T-helper 2 cell (primary cell): ENCODE measurements at regions not wholly inside any gene's neighbourhood (a gene's known extent, or its start where the extent isn't known, plus 50 kb on each side); places are given as distances from the start of the nearest gene placed in this dataset.
"Not testable (repeated sequence)": the region's sequence is repeated elsewhere in the genome, so short reads cannot be mapped to it uniquely, and the experiment has no call there.

Experiments used
- DNase-seq, 5 experiments: peaks; one replicate each; pipeline versions ENCODE4 v3.0.0 to v3.0.0-alpha.2; 2012 to 2022

DNA sequence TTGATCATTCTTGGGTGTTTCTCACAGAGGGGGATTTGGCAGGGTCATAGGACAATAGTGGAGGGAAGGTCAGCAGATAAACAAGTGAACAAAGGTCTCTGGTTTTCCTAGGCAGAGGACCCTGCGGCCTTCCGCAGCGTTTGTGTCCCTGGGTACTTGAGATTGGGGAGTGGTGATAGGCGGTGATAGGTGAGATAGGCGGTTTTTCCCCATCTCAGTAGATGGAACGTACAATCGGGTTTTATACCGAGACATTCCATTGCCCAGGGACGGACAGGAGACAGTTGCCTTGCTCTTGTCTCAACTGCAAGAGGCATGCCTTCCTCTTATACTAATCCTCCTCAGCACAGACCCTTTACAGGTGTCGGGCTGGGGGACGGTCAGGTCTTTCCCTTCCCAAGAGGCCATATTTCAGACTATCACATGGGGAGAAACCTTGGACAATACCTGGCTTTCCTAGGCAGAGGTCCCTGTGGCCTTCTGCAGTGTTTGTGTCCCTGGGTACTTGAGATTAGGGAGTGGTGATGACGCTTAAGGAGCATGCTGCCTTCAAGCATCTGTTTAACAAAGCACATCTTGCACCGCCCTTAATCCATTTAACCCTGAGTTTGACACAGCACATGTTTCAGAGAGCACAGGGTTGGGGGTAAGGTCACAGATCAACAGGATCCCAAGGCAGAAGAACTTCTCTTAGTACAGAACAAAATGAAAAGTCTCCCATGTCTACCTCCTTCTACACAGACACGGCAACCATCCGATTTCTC is 86.2 kb downstream of the OR2B2 start:
- DNase-seq, result not testable (repeated sequence)

DNA sequence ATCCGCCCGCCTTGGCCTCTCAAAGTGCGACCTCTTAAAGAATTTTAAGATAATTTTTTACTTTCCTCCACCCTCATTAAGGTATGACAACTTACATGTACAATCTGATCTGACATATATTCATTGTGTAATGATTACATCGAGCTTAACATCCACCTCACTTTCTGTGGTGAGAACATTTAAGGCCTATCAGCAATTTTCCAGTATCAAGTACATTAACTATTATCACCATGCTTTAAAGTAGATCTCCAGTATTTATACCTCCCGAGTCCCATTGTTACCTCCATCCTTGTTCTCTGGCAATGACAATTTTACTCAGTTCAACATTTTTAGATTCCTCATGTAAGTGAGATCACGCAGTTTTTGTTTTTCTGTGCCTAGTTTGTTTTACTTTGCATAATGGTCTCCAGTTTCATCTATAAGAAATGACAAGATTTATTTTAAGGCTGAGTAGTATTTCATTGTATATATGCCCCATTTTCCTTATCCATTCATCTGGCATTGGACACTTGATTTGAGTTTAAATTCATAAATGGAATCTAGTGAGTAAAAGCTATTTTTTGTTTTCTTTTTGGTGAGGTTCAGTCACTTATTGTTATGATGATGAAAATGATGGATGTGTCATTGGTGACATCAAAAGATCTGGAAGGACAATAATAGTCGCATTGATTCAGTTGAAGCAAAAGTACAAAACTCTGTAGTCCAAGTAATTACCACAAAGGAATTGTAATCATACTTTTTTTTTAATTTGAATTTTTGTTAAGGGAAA is 87.0 kb downstream of the OR2B2 start:
- peak in 1 of 5 experiments; percentile 70 for DNase-seq

DNA sequence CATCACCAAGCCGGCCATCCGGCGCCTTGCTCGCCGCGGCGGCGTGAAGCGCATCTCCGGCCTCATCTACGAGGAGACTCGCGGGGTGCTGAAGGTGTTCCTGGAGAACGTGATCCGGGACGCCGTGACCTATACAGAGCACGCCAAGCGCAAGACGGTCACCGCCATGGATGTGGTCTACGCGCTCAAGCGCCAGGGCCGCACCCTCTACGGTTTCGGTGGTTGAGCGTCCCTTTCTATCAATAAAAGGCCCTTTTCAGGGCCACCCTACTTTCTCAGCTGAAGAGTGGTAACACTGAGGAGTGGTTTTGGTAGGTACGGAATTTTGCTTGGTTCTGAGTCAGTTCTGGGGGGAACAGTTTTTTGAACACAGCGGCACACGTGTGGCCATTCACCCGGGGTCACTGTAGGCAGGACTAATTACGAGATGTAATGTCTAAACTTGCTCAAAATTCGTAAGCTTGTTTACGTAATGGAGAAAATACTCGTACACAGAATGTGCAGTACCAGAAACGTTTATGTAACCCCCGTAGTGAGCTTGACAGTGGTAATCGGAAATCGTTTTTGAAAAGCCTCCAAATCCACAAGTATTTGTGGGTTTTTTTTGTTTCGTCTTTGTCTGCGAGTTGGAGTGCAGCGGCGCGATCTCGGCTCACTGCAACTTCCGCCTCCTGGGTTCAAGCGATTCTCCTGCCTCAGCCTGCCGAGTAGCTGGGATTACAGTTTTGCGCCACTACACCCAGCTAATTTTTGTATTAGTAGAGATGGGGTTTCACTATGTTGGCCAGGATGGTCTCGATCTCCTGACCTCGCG is 87.8 kb downstream of the OR2B2 start:
- DNase-seq, result peak in 2 of 5 experiments; percentile 73 to 86

DNA sequence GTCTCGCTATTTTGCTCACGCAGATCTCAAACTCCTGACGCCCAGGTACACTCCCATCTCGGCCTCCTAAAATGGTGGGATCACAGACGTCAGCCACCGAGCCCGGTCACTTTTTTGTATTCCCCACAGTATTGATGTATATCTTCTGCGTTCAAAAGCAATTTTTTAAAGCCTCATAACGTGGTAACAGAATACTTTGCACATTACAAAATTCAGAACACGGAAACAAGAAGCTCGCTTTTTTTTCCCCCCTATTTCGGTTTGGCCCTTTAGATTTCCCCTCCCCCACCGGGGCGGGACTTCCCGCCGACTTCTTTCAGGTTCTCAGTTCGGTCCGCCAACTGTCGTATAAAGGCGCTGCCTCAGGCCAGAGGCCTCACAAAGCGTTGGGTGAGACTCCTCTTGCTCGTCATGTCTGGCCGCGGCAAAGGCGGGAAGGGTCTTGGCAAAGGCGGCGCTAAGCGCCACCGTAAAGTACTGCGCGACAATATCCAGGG is 88.4 kb downstream of the OR2B2 start:
- peak in 4 of 5 experiments; percentile 41 to 86 (median 58) for DNase-seq

DNA sequence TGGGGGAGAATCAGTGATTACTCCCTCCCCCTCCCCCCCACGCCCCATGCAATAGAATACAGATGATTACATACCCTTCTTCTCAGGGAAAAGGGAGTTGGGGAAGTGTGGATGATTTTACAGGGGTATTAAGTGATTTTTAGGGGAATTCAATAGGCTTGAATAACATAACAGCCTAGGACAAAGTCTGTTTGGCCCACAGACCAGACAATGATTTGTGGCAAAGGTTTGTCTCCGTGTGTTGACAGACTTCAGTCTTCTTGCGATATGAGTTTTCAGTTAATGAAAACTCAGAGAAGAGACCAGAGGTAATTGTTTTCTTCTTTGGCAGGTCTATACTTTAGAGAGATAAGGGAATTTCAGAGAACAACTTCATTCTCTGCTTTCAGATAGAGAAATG is 95.3 kb downstream of the OR2B2 start:
- DNase-seq, result no peak

DNA sequence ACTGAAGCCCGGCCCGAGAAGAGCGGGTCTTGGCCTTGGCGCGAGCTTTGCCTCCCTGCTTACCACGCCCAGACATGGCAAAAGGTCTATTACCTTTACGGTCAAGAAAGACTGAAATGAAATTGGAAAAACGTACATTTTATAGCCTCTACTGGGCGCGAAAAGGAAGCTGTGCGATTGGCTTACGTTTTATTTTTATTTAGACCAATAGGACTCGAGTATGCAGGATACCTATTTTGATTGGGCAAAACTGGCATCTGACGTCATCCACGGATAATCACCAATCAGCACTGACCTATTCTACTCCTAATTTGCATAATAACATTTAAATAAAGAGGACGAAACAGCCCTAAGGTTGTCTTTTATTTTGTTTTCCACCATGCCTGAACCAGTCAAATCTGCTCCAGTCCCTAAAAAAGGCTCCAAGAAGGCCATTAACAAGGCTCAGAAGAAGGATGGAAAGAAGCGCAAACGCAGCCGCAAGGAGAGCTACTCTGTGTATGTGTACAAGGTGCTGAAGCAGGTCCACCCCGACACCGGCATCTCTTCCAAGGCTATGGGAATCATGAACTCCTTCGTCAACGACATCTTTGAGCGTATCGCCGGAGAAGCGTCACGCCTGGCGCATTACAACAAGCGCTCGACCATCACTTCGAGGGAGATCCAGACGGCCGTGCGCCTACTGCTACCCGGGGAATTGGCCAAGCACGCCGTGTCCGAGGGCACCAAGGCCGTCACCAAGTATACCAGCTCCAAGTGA is 97.4 kb downstream of the OR2B2 start:
- DNase-seq, result peak in 3 of 5 experiments; percentile 69 to 98 (median 77)

DNA sequence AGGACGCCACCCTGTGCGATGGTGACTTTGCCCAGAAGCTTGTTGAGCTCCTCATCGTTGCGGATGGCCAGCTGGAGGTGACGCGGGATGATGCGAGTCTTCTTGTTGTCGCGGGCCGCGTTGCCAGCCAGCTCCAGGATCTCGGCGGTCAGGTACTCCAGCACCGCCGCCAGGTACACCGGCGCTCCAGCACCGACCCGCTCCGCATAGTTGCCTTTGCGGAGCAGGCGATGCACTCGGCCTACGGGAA is 97.9 kb downstream of the OR2B2 start:
- not testable (repeated sequence) for DNase-seq

DNA sequence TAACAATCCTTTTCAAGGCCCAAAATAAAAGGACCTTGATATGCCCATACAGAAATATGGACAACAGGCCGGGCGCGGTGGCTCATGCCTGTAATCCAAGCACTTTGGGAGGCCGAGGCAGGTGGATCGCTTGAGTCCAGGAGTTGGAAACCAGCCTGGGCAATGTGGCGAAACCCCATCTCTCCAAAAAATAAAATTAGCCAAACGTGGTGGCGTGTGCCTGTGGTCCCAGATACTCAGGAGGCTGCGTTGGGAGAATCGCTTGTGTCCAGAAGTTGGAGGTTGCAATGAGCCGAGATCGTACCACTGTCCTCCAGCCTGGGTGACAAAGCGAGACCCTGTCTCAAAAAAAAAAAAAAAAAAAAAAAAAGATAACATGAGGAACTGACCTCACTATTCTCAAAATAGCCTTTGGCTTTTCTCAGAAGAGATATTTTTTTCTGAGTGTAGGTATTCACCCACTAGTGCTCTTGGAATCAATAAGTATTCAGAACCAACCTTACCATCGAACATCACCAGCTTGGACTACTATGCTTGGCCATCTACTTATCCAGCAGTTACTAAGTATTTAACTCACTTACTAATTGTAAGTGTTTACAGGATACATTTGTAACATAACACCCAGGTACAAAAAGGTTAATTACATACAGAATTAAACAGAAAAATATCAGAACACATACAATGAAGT is 99.2 kb downstream of the OR2B2 start:
- no peak for DNase-seq

DNA sequence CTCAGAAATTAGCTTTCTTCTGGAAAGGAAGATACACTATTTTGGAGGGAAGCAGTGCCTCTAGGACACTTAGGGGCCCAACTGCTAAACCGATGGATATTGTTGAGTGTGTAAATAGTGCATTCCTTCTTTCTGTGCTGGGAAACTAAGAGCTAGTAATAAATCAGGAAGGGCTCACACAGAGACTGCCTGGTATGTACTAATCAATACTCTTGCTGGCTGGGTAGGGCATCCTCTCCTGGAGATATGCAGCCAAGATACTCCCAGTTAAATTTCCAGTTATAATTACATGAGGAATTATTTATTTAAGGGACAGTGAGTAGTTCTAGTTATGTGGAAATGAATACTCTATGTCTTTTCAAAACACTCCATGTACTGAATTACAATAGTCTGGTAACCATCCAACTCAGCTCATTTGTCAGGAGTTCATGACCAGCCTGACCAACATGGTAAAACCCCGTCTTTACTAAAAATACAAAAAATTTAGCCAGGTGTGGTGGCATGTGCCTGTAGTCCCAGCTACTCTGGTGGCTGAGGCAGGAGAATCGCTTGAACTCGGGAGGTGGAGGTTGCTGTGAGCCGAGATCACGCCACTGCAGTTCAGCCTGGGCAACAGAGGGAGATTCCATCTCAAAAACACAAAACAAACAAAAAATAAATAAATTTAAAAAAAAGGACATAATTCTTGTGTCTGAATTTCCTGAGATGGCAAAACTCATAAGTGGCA is 100.0 kb downstream of the OR2B2 start:
- no peak for DNase-seq

DNA sequence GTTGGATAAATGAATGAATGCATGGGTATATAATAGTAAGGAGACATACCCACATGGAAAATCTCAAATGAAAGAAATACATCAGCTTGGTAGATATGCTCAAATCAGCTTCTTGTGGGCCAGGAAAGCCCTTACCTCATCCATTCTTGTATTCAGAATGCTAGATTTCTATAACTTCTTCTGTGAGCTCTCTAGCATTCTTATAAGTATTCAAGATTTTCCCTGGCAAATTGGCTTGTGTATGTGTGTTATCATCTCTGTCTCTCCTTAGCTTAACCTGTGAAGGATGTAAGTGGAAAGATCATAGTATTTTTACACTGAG is 100.8 kb downstream of the OR2B2 start:
- peak in 1 of 5 experiments; percentile 43 for DNase-seq

DNA sequence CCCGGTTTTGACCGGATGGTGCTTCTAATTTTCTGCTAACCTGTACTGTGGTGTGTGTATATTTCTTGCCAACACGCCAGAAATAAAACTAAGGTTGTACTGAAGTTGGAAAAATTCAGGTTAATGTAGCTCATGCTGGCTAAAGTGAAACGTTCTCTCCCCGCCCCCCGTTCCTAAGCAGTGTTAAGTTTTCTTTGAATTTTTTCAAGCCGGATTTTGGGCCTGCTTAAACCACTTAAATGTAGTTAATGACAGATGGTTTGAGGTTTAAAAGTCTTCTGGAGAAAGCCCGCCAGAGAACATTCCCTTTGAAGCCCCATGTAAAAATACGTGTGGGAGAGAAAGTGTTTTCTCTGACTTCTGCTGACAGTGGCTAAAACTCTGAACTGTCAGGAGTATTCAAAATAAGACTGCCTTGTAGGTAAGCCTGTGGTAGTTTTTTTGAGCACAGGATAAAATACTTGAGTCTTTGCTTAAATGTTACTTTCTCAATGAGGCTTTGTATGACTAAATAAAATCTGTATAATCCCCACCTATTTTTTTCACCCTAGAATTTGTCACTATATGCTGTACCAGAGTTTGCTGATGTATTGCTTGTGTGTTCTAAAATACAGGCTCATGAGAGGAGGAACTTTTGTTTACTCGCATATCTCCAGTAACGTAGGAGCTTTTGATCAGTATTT is 101.3 kb downstream of the OR2B2 start:
- peak in 1 of 5 experiments; percentile 69 for DNase-seq

DNA sequence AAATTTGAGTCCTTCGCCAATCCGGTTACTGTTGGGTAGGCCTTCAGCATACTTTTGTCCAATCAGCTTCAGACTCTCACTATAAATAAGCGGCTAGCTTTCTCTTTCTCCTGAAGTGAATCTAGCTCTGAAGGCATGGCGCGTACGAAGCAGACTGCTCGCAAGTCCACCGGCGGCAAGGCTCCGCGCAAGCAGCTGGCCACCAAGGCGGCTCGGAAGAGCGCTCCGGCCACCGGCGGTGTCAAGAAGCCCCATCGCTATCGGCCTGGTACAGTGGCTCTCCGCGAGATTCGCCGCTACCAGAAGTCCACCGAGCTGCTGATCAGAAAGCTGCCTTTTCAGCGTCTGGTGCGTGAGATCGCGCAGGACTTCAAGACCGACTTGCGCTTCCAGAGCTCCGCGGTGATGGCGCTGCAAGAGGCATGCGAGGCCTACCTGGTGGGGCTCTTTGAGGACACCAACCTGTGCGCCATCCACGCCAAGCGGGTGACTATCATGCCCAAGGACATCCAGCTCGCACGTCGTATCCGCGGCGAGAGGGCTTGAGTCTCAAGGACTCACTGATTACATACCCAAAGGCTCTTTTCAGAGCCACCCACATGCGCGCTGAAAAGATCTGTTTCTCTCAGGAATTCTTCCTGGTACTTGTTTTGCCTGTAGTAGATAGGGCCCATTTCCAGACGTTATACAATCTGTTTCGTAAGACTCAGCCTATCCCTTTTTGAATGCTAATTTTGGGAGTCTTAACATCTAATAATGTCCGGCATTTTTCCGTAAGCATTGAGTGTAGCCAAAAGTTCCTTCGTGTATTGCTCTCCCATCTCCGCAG is 102.0 kb downstream of the OR2B2 start:
- DNase-seq, result peak; percentile 28 to 98 (median 73)

DNA sequence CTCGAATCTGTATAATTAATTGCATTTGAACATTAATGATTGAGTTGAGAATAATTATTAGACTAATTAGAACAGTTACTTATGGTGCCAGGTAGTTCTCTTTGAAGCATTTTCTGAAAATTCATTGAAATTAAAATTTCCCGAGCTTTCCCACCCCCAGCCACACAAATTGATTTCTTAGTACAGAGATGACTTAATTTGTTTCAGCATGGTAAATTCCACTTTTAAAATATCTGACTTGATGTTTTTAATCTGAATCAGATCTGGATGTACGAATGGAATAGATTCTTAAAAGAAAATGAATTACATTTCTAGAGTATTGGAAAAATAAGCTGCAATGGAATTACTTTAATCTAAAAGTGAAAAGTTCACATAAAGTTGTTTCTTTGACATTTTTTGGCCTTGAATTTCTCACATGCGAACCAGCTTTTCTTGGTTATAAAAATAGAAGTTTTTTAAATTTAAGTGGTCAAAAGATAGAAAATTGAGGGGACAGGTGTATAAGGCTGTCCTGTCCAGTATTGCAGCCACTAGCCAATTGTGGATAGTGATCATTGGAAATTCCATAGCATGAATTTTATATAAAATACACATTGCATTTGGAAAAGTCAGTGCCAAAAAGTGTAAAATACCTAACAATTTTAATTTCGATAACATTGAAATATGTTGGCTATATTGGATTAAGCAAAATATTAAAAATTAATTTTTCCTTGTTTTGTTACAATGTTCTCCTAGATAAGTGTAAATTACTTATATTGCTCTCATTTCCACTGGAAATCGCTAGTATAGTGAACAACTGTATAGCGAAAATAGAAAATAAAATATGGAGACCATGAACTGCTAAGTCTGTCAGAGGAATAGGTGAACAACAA is 102.9 kb downstream of the OR2B2 start:
- DNase-seq, result no peak

DNA sequence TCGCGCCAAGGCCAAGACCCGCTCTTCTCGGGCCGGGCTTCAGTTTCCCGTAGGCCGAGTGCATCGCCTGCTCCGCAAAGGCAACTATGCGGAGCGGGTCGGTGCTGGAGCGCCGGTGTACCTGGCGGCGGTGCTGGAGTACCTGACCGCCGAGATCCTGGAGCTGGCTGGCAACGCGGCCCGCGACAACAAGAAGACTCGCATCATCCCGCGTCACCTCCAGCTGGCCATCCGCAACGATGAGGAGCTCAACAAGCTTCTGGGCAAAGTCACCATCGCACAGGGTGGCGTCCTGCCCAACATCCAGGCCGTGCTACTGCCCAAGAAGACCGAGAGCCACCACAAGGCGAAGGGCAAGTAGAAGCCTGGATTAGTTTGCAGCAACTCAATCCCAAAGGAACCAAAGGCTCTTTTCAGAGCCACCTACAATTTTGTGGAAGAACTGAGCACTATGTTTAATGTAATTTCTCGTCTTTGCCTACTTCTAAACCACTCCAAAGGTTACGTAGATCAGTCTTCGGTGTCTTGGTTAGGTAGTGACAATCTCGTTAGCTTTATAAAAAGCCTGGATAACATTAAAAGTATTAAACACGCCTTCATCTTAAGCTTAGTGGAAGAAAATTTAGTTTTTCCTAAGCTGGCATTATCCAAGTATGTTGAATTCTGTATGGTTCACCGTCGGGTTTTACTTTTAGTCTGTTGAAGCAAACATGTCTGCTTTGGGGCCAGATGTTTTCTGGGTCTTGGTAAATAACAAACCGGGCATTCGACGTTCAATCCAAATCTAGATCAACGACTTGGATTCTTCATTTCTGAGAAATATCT is 103.7 kb downstream of the OR2B2 start:
- peak in 1 of 5 experiments; percentile 75 for DNase-seq

DNA sequence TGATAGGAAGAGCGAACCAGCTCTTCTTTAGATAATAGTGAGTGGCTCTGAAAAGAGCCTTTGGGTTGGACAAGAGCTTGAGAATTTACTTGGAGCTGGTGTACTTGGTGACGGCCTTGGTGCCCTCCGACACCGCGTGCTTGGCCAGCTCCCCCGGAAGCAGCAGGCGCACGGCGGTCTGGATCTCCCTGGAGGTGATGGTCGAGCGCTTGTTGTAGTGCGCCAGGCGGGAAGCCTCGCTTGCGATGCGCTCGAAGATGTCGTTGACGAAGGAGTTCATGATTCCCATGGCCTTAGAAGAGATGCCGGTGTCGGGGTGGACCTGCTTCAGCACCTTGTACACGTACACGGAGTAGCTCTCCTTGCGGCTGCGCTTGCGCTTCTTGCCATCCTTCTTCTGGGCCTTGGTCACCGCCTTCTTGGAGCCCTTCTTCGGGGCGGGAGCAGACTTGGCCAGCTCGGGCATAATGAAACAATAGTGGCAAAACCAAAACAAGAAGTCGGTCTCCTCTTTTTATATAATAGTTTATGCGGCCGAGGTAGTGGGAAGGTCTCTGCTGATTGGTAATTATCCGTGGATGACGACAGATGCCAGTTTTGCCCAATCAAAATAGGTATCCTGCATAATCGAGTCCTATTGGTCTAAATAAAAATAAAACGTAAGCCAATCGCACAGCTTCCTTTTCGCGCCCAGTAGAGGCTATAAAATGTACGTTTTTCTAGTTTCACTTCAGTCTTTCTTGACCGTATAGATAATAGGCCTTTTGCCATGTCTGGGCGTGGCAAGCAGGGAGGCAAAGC is 104.6 kb downstream of the OR2B2 start:
- DNase-seq, result peak in 4 of 5 experiments; percentile 28 to 98 (median 66)

DNA sequence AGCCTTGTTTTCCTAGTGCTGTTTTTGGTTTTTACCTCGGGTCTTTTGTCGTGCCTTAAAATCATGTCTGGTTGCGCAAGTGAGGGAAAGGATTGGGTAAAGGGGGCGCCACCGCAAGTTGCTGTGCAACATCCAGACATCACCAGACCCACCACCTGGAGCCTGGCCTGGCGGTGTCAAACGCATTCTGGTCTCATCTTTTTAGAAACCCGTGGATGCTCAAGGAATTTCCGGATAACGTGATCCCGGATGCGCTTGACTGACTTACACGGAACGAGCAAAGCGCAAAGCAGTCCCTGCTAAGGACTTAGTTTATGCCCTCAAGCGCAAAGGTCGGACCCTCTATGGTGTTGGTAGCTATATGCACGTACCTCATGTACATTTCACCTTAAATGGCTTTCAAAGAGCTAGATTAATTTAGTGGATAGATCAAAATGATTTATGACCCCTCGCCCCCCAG is 105.2 kb downstream of the OR2B2 start:
- DNase-seq, result peak in 1 of 5 experiments; percentile 67

DNA sequence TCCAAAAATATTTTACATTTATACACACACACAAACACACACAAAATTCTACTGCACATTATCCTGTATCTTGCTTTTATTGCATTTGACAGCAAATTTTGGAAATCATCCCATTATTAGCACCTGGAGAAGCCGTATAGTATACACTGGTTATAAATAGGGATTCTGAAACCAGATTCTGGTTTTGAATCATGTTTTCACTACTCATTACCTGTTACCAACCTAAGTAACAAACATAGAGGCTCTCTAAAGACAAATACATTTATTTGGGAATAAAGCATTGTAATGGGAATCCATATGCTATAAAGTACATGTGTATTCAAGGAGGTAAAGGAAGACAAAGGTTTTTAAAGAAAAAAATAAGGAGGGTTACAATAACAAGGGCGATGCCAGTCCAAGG is 106.8 kb downstream of the OR2B2 start:
- DNase-seq, result no peak
